ENCODE measurements at regions not wholly inside any gene's neighbourhood (a gene's known extent, or its start where the extent isn't known, plus 50 kb on each side); places are given as distances from the start of the nearest gene placed in this dataset.

DNA sequence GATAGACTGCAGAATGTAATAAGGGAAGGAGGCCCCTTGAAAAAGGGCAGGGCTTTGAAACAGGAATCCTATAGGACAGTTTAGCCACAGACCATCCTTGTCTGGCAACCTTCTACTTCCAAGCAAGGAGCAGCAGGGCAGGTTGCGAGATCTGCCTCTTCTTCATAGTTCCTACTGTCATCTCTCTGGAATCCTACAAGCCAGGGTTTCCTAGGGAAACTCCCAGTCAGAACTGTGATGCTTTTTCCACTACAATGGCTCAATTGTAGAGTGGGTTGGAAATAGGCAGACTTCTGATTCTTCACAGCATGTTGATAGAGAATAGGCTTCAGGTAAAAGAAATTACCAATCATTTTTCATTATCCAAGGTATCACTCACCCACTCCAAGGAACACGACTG lies 186.3 kb downstream of the DACT1 start:
- TF ChIP-seq, protein P1, sequence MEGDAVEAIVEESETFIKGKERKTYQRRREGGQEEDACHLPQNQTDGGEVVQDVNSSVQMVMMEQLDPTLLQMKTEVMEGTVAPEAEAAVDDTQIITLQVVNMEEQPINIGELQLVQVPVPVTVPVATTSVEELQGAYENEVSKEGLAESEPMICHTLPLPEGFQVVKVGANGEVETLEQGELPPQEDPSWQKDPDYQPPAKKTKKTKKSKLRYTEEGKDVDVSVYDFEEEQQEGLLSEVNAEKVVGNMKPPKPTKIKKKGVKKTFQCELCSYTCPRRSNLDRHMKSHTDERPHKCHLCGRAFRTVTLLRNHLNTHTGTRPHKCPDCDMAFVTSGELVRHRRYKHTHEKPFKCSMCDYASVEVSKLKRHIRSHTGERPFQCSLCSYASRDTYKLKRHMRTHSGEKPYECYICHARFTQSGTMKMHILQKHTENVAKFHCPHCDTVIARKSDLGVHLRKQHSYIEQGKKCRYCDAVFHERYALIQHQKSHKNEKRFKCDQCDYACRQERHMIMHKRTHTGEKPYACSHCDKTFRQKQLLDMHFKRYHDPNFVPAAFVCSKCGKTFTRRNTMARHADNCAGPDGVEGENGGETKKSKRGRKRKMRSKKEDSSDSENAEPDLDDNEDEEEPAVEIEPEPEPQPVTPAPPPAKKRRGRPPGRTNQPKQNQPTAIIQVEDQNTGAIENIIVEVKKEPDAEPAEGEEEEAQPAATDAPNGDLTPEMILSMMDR (IDR thresholded peaks at IDR 0.05): no peak
- TF ChIP-seq POLR2AphosphoS5 (IDR thresholded peaks at IDR 0.05): no peak
